ENCODE measurements at regions not wholly inside any gene's neighbourhood (a gene's known extent, or its start where the extent isn't known, plus 50 kb on each side); places are given as distances from the start of the nearest gene placed in this dataset.

- no peak overlapping the region for H3K9ac ChIP-seq (ENCODE audit: low read length)
- H4K20me1 ChIP-seq (ENCODE audit: insufficient read depth): no peaks in the 10 kb centered on the region
- no peaks in the 10 kb centered on the region for H3F3A ChIP-seq (ENCODE audit: insufficient read depth, low read length, poor library complexity, severe bottlenecking)
- H3K79me2 ChIP-seq (replicated peaks; ENCODE audit: insufficient read depth, low read length): peaks cover 11% of the 10 kb centered on the region
- no peaks in the 10 kb centered on the region for H3K27me3 ChIP-seq (ENCODE audit: insufficient read depth, low read depth, low read length)
- H3K9me2 ChIP-seq (ENCODE audit: insufficient read depth, low read length): no peaks in the 10 kb centered on the region
- no peak overlapping the region for H3K4me2 ChIP-seq (ENCODE audit: low read length)
- TF ChIP-seq MXI1 (conservative IDR thresholded peaks at IDR 0.05; ENCODE audit: poor library complexity, severe bottlenecking) (no peak), TAF1 (IDR thresholded peaks at IDR 0.05; ENCODE audit: low read depth) (no peak), SMC3 (conservative IDR thresholded peaks at IDR 0.05; ENCODE audit: poor library complexity) (no peak), POLR2AphosphoS5 (IDR thresholded peaks at IDR 0.05) (no peak), EZH2 (IDR thresholded peaks at IDR 0.05; ENCODE audit: borderline replicate concordance, insufficient read depth, low read length, poor library complexity, severe bottlenecking) (no peak), EP300 (conservative IDR thresholded peaks at IDR 0.05; ENCODE audit: poor library complexity, severe bottlenecking) (no peak)
- TF ChIP-seq, protein P1, sequence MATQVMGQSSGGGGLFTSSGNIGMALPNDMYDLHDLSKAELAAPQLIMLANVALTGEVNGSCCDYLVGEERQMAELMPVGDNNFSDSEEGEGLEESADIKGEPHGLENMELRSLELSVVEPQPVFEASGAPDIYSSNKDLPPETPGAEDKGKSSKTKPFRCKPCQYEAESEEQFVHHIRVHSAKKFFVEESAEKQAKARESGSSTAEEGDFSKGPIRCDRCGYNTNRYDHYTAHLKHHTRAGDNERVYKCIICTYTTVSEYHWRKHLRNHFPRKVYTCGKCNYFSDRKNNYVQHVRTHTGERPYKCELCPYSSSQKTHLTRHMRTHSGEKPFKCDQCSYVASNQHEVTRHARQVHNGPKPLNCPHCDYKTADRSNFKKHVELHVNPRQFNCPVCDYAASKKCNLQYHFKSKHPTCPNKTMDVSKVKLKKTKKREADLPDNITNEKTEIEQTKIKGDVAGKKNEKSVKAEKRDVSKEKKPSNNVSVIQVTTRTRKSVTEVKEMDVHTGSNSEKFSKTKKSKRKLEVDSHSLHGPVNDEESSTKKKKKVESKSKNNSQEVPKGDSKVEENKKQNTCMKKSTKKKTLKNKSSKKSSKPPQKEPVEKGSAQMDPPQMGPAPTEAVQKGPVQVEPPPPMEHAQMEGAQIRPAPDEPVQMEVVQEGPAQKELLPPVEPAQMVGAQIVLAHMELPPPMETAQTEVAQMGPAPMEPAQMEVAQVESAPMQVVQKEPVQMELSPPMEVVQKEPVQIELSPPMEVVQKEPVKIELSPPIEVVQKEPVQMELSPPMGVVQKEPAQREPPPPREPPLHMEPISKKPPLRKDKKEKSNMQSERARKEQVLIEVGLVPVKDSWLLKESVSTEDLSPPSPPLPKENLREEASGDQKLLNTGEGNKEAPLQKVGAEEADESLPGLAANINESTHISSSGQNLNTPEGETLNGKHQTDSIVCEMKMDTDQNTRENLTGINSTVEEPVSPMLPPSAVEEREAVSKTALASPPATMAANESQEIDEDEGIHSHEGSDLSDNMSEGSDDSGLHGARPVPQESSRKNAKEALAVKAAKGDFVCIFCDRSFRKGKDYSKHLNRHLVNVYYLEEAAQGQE (IDR thresholded peaks at IDR 0.05; ENCODE audit: borderline replicate concordance): no peak
- TF ChIP-seq, protein P2, sequence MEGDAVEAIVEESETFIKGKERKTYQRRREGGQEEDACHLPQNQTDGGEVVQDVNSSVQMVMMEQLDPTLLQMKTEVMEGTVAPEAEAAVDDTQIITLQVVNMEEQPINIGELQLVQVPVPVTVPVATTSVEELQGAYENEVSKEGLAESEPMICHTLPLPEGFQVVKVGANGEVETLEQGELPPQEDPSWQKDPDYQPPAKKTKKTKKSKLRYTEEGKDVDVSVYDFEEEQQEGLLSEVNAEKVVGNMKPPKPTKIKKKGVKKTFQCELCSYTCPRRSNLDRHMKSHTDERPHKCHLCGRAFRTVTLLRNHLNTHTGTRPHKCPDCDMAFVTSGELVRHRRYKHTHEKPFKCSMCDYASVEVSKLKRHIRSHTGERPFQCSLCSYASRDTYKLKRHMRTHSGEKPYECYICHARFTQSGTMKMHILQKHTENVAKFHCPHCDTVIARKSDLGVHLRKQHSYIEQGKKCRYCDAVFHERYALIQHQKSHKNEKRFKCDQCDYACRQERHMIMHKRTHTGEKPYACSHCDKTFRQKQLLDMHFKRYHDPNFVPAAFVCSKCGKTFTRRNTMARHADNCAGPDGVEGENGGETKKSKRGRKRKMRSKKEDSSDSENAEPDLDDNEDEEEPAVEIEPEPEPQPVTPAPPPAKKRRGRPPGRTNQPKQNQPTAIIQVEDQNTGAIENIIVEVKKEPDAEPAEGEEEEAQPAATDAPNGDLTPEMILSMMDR (IDR thresholded peaks at IDR 0.05; ENCODE audit: poor library complexity, severe bottlenecking): no peak
- no peak overlapping the region for H2AFZ ChIP-seq (ENCODE audit: low read depth, low read length)
- no peaks in the 10 kb centered on the region for H3K36me3 ChIP-seq (ENCODE audit: insufficient read depth, low read length)
- no peaks in the 10 kb centered on the region for H3K9me3 ChIP-seq (ENCODE audit: low read length)
- no peak overlapping the region for H3K27ac ChIP-seq (ENCODE audit: low read length)
- H3K4me3 ChIP-seq (ENCODE audit: low read length): no peak overlapping the region
Measured at GRCh38 chr4:164326056-164326455, 427.9 kb upstream of the SMIM31 start.

- Histone ChIP-seq H3K79me2 (replicated peaks; ENCODE audit: insufficient read depth, low read length) (peaks cover 23% of the 10 kb centered on the region), H3K36me3 (ENCODE audit: insufficient read depth, low read length) (no peaks in the 10 kb centered on the region), H3F3A (ENCODE audit: insufficient read depth, low read length, poor library complexity, severe bottlenecking) (no peaks in the 10 kb centered on the region), H3K4me3 (ENCODE audit: low read length) (no peak overlapping the region), H3K27me3 (ENCODE audit: insufficient read depth, low read depth, low read length) (no peaks in the 10 kb centered on the region), H2AFZ (ENCODE audit: low read depth, low read length) (no peak overlapping the region), H4K20me1 (ENCODE audit: insufficient read depth) (no peaks in the 10 kb centered on the region), H3K27ac (ENCODE audit: low read length) (no peak overlapping the region), H3K4me2 (ENCODE audit: low read length) (no peak overlapping the region), H3K9ac (ENCODE audit: low read length) (no peak overlapping the region), H3K9me2 (ENCODE audit: insufficient read depth, low read length) (no peaks in the 10 kb centered on the region), H3K9me3 (ENCODE audit: low read length) (peaks cover 6% of the 10 kb centered on the region)
- no peak for TF ChIP-seq MXI1 (conservative IDR thresholded peaks at IDR 0.05; ENCODE audit: poor library complexity, severe bottlenecking)
- TF ChIP-seq SMC3 (conservative IDR thresholded peaks at IDR 0.05; ENCODE audit: poor library complexity): no peak
- TF ChIP-seq, protein P2 (IDR thresholded peaks at IDR 0.05; ENCODE audit: poor library complexity, severe bottlenecking): no peak
- no peak for TF ChIP-seq EZH2 (IDR thresholded peaks at IDR 0.05; ENCODE audit: borderline replicate concordance, insufficient read depth, low read length, poor library complexity, severe bottlenecking)
- no peak for TF ChIP-seq TAF1 (IDR thresholded peaks at IDR 0.05; ENCODE audit: low read depth)
- TF ChIP-seq POLR2AphosphoS5 (IDR thresholded peaks at IDR 0.05): no peak
- TF ChIP-seq RAD21 (conservative IDR thresholded peaks at IDR 0.05): no peak
Measured at GRCh38 chr4:164337219-164337944, 416.5 kb upstream of the SMIM31 start.
